ENCODE measurements at regions not wholly inside any gene's neighbourhood (a gene's known extent, or its start where the extent isn't known, plus 50 kb on each side); places are given as distances from the start of the nearest gene placed in this dataset.

- Histone ChIP-seq H2AFZ (ENCODE audit: low read depth, low read length) (no peak overlapping the region), H3K4me2 (ENCODE audit: insufficient read depth, low read length) (no peak overlapping the region), H3K9me3 (replicated peaks; ENCODE audit: control insufficient read depth, insufficient read depth, low read length) (no peaks in the 10 kb centered on the region), H3K79me2 (ENCODE audit: control insufficient read depth, insufficient read depth, low read length) (no peaks in the 10 kb centered on the region), H3K4me1 (ENCODE audit: control insufficient read depth, extremely low read depth, insufficient read depth, low read length) (no peaks in the 10 kb centered on the region), H3K4me3 (replicated peaks in 1 of 3; ENCODE audit: insufficient read depth in 1 of 3, low read depth in 1 of 3, low read length in 3 of 3) (no peak overlapping the region), H3K9ac (replicated peaks; ENCODE audit: extremely low read depth, insufficient read depth, low read length) (no peak overlapping the region), H3K9me1 (replicated peaks; ENCODE audit: control insufficient read depth, extremely low read depth, insufficient read depth, low read length) (no peaks in the 10 kb centered on the region), H3K27ac (ENCODE audit: insufficient read depth, low read depth, low read length) (no peak overlapping the region), H3K27me3 (ENCODE audit: control insufficient read depth in 2 of 2, insufficient read depth in 2 of 2, low read length in 2 of 2) (no peaks in the 10 kb centered on the region), H3K36me3 (ENCODE audit: control insufficient read depth in 2 of 2, extremely low read depth in 1 of 2, insufficient read depth in 2 of 2, low read length in 2 of 2) (no peaks in the 10 kb centered on the region), H4K20me1 (replicated peaks; ENCODE audit: control insufficient read depth, extremely low read depth, insufficient read depth, low read length) (no peaks in the 10 kb centered on the region)
- intact Hi-C loops (cut with micrococcal nuclease) = no loop called here
- no peak for TF ChIP-seq FOS (IDR thresholded peaks at IDR 0.05; ENCODE audit: borderline replicate concordance, insufficient read depth, low read length)
- TF ChIP-seq POLR2A (IDR thresholded peaks at IDR 0.05; ENCODE audit: low read depth, low read length) = no peak
- TF ChIP-seq GATA2 (IDR thresholded peaks at IDR 0.05; ENCODE audit: insufficient read depth, insufficient read length, low read depth, low read length) = no peak
- TF ChIP-seq EZH2 (IDR thresholded peaks at IDR 0.05; ENCODE audit: borderline replicate concordance, low read depth, low read length, severe bottlenecking) = no peak
- no peak for TF ChIP-seq CTCF (IDR thresholded peaks at IDR 0.05; ENCODE audit: extremely low read depth in 1 of 2, insufficient read depth in 1 of 2, low read depth in 1 of 2, low read length in 2 of 2)
- no peak for TF ChIP-seq MYC (IDR thresholded peaks at IDR 0.05; ENCODE audit: low read depth, low read length)
- TF ChIP-seq JUN (IDR thresholded peaks at IDR 0.05; ENCODE audit: borderline replicate concordance, insufficient read depth, insufficient read length, low read depth) = no peak
- TF ChIP-seq, protein P1, sequence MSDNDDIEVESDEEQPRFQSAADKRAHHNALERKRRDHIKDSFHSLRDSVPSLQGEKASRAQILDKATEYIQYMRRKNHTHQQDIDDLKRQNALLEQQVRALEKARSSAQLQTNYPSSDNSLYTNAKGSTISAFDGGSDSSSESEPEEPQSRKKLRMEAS (IDR thresholded peaks at IDR 0.05; ENCODE audit: insufficient read depth, insufficient read length) = no peak
- TF ChIP-seq POLR2AphosphoS5 (IDR thresholded peaks at IDR 0.05; ENCODE audit: insufficient read depth, low read depth, low read length) = no peak
- BruUV-seq (replicated peaks) = no TSS peak
- no peak for FAIRE-seq
- DNase-seq (ENCODE audit: low read depth, low spot score) = no peak
- POLR2A ChIA-PET = no interaction called here
- dilution Hi-C loops (cut with MboI; ENCODE audit: extremely low pct_ligation_motif_present, low sequenced_read_pairs) = no loop called here
- CTCF ChIA-PET = interaction anchor here (1.6 kb wide), 1 partner anchor 382 kb away, joined by 3 read pairs; no protein-coding TSS in a partner anchor
These were observed 328.8 kb upstream of the DIO3 start for GRCh38 chr14:101232340-101233020.

All from endothelial cell of umbilical vein (primary cell).